ENCODE measurements at regions not wholly inside any gene's neighbourhood (a gene's known extent, or its start where the extent isn't known, plus 50 kb on each side); places are given as distances from the start of the nearest gene placed in this dataset.

GRCh38 chr1:88036345-88037014 is 647.6 kb upstream of the PKN2 start:
- DNase-seq = no peak

GRCh38 chr1:88039240-88039639 is 644.8 kb upstream of the PKN2 start:
- DNase-seq = no peak

GRCh38 chr1:88043834-88044233 is 640.2 kb upstream of the PKN2 start:
- DNase-seq = no peak

- DNase-seq = no peak
These were observed 631.9 kb upstream of the PKN2 start for GRCh38 chr1:88052167-88052566.

GRCh38 chr1:88053065-88053464 is 631.0 kb upstream of the PKN2 start:
- no peak for DNase-seq

DNA sequence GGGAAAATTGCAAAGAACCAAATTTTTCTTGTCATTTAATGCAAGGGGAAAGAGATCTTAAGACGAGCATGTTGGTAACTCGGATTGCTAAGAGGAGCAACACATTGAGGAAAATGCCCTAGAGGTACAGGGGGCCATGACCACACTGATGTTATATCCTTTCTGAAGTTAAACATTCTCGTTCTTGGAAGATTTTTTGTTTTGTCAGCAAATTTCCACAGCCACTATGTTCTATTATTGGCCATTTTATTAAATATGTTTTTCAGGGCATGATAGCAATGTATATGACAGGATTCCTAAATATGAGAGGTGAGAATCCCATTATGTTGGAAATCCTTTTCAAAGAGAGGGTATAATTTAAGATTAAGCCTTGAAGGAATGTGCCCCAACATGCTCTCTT is 627.2 kb upstream of the PKN2 start:
- no peak for DNase-seq

DNA sequence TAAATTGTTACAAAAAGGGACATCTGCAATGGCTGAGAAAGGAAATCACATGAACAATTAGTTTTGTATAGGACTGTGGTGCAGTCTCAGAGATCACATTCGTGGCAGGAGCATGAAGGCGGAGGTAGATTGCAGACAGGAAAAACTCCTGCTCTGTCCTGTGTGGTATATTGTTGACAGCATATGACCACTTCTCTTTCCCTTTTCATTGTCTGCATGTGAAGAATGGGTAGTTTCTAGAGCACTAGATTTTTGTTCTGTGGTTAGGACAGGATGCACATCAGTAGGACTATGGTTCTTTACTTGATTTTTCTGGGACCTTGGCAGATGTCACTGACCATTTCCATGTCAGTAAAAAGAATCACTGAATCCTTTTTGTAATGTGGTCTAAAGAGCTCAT is 625.9 kb upstream of the PKN2 start:
- no peak for DNase-seq

GRCh38 chr1:88060112-88060673 is 623.9 kb upstream of the PKN2 start:
- DNase-seq = no peak

DNA sequence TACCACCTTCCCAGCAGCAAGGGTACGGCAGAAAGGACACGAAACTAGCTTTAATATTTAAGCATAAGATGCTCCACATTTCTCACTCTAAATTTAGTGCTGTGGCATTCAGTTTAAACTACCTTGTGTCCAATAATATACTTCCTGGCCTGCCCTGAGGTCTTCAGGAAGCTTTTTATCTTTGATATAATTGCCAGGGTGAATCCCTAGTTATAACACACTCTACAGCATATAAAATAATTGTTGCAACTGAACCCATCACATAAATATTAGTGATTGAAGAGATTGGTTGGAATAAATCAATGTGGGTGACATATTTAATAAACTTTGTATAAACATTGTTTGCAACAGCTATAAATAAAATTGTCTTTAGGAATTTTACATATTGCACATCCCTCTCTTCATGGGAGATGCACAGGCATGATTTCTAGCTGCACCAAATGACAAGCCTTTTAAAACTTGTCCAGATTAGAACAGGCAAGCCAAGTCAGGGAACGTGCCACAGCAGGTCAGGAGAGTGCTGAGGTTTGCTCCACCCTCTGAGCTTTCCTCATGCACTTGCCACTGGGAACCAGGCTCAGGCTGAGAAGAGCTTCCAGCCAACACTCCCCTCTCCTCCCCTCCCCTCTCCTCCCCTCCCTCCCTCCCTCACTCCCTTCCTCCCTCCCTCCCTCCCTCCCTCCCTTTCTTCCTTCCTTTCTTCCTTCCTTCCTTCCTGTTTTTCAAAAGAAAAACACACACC is 623.2 kb upstream of the PKN2 start:
- DNase-seq = no peak

- no peak for DNase-seq
These were observed 622.4 kb upstream of the PKN2 start for GRCh38 chr1:88061492-88062177.

GRCh38 chr1:88062650-88063153 is 621.4 kb upstream of the PKN2 start:
- DNase-seq = no peak

DNA sequence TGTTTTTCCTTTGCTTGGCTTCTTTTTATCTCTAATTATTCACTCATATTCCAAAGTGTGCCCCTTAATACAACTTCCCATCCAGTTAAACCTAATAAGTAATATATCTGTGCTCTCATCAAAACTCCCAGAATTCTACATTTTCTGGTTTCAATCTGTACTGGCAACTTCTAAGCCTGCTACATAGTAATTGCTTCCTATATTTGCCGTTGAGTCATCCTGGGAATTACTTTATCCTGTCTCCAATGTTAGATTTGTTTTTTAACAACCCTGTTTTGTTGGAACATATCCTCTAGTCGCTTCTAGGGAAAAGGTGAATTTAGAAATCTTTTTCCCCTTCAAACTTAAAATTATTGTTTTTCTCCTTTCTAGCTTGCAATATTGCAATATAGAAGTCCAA is 620.5 kb upstream of the PKN2 start:
- no peak for DNase-seq

DNA sequence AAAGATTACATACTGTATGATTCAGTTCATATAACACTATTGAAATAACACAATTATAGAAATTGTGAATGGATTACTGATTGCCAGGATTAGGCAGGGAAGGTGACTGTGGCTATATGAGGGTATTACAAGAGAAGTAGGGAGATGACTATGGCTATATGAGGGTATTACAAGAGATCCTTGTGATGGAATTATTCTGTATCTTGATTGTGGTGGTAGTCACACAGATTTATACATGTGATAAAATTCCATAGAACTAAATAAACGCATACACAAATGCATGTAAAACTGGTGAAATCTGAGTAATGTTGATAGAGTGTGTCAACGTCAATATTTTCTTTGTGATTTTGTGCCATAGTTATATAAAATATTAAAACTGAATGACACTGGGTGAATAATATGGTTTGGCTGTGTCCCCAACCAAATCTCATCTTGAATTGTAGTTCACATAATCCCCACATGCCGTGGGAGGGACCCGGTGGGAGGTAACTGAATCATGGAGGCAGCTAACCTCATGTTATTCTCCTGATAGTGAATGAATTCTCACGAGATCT is 615.6 kb upstream of the PKN2 start:
- DNase-seq = no peak

DNA sequence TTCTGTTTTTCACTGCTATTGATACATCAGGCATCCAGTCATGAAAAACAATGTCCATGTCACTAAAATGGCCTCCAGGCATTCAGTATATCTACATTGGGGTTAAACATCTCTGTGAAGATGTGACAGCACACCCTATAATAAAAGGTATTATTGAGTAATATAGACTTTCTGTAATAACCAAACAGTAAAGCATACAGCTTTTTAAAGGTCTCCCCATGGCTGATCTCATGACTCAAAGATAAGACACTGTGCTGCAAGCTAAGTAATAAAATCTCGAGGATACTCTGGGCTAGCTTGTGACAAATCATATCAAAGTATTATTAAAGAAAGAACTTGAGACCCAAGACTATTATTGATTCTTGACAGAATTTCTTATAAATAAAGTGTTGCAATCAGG is 613.1 kb upstream of the PKN2 start:
- no peak for DNase-seq

DNA sequence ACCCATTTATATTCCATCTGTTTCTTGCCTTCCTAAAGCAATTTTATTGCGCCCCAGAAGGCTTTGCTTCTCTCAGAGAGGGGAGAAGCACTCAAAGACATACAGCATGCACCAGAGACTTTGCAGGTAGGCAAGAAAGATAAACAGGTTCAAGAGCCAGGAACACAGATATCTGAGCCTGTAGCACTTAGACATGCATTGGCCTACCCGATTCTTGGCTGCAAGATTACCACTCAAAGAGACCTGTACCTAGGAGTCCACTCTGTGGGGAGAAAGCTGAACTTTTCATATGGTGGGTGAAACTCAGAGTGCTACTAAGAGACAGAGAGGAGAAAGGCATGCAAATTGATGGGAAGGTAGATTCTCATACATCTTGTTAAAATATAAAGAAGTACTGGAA is 609.4 kb upstream of the PKN2 start:
- DNase-seq = no peak

- no peak for DNase-seq
These were observed 608.3 kb upstream of the PKN2 start for GRCh38 chr1:88075813-88076212.

GRCh38 chr1:88079036-88079435 is 605.0 kb upstream of the PKN2 start:
- no peak for DNase-seq

- DNase-seq = no peak
These were observed 603.2 kb upstream of the PKN2 start for GRCh38 chr1:88080875-88081274.

- no peak for DNase-seq
These were observed 595.6 kb upstream of the PKN2 start for GRCh38 chr1:88088481-88088880.

- DNase-seq = no peak
These were observed 594.1 kb upstream of the PKN2 start for GRCh38 chr1:88089961-88090360.

GRCh38 chr1:88098881-88099280 is 585.2 kb upstream of the PKN2 start:
- DNase-seq = no peak

- DNase-seq = no peak
These were observed 583.0 kb upstream of the PKN2 start for GRCh38 chr1:88101041-88101440.

GRCh38 chr1:88104236-88104635 is 579.8 kb upstream of the PKN2 start:
- no peak for DNase-seq

Measured in GOT3 (cell line).